ENCODE measurements at regions not wholly inside any gene's neighbourhood (a gene's known extent, or its start where the extent isn't known, plus 50 kb on each side); places are given as distances from the start of the nearest gene placed in this dataset.

DNA sequence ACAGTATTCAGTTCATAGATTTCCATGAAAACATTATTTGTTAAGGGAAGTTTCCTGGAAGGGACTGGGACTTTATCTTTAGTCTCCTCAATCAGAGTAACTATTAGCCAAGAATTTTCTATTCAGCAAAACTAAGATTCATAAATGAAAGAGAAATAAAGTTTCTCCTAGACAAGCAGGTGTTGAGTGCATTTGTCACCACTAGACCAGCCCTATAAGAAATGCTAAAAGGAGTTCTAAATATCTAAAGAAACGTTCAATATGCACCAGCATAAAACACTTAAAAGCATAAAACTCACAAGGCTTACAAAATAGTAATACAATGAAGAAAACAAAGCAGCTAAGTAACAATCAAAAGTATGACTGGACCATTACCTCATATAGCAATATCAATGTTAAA is 423.0 kb downstream of the TECRL start:
- no peak for TF ChIP-seq SREBF2 (IDR thresholded peaks at IDR 0.05; ENCODE audit: low read length)
- TF ChIP-seq IRF4 (IDR thresholded peaks at IDR 0.05; ENCODE audit: low read depth, low read length), result no peak
- TF ChIP-seq CTCF (IDR thresholded peaks at IDR 0.05 in 2 of 3, conservative IDR thresholded peaks at IDR 0.05 in 1 of 3; ENCODE audit: control insufficient read depth in 2 of 3, extremely low read depth in 1 of 3, insufficient read depth in 1 of 3, low read depth in 3 of 3, low read length in 3 of 3), result no peak
- no peak for TF ChIP-seq SPI1 (IDR thresholded peaks at IDR 0.05; ENCODE audit: borderline replicate concordance, insufficient read depth, low read depth, low read length)
- no peak for TF ChIP-seq FOXK2 (IDR thresholded peaks at IDR 0.05)
- TF ChIP-seq, protein P1, sequence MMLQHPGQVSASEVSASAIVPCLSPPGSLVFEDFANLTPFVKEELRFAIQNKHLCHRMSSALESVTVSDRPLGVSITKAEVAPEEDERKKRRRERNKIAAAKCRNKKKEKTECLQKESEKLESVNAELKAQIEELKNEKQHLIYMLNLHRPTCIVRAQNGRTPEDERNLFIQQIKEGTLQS (IDR thresholded peaks at IDR 0.05; ENCODE audit: borderline replicate concordance, extremely low read depth, low read depth, low read length), result no peak
- no peak for TF ChIP-seq FOS (IDR thresholded peaks at IDR 0.05; ENCODE audit: borderline replicate concordance, extremely low read depth, insufficient read length)
- TF ChIP-seq SMAD5 (IDR thresholded peaks at IDR 0.05; ENCODE audit: low read depth), result no peak
- no peak for TF ChIP-seq JUND (IDR thresholded peaks at IDR 0.05; ENCODE audit: low read depth, low read length)
- no peak for TF ChIP-seq KDM1A (IDR thresholded peaks at IDR 0.05; ENCODE audit: borderline replicate concordance)
- TF ChIP-seq TAF1 (IDR thresholded peaks at IDR 0.05; ENCODE audit: borderline replicate concordance, low read depth, low read length), result no peak
- TF ChIP-seq WRNIP1 (IDR thresholded peaks at IDR 0.05; ENCODE audit: borderline replicate concordance, low read depth, low read length), result no peak
- no peak for TF ChIP-seq CREB1 (IDR thresholded peaks at IDR 0.05; ENCODE audit: low read depth)

Measured in GM12878 (cell line).